ENCODE measurements at regions not wholly inside any gene's neighbourhood (a gene's known extent, or its start where the extent isn't known, plus 50 kb on each side); places are given as distances from the start of the nearest gene placed in this dataset.

GRCh38 chr9:74330487-74331214, 166.5 kb upstream of the RORB start:
- DNase-seq (ENCODE audit: low read depth in 2 of 2) = no peak

GRCh38 chr9:74331607-74332006, 165.5 kb upstream of the RORB start:
- no peak for DNase-seq (ENCODE audit: low read depth in 2 of 2)

- DNase-seq (ENCODE audit: low read depth in 2 of 2) = no peak
These were observed 163.6 kb upstream of the RORB start for GRCh38 chr9:74333384-74334032.

- DNase-seq (ENCODE audit: low read depth in 2 of 2) = no peak
These were observed 162.9 kb upstream of the RORB start for GRCh38 chr9:74334271-74334670.

GRCh38 chr9:74336161-74336560, 161.0 kb upstream of the RORB start:
- DNase-seq (ENCODE audit: low read depth in 2 of 2) = no peak

GRCh38 chr9:74348777-74349176, 148.4 kb upstream of the RORB start:
- no peak for DNase-seq (ENCODE audit: low read depth in 2 of 2)

GRCh38 chr9:74355107-74355506, 142.0 kb upstream of the RORB start:
- no peak for DNase-seq (ENCODE audit: low read depth in 2 of 2)

- no peak for DNase-seq (ENCODE audit: low read depth in 2 of 2)
These were observed 139.6 kb upstream of the RORB start for GRCh38 chr9:74357577-74357976.

GRCh38 chr9:74358959-74359358, 138.2 kb upstream of the RORB start:
- DNase-seq (ENCODE audit: low read depth in 2 of 2) = no peak

GRCh38 chr9:74361508-74361907, 135.6 kb upstream of the RORB start:
- DNase-seq (ENCODE audit: low read depth in 2 of 2) = no peak

- DNase-seq (ENCODE audit: low read depth in 2 of 2) = no peak
These were observed 134.7 kb upstream of the RORB start for GRCh38 chr9:74362423-74362822.

GRCh38 chr9:74366111-74366510, 131.0 kb upstream of the RORB start:
- no peak for DNase-seq (ENCODE audit: low read depth in 2 of 2)

GRCh38 chr9:74369844-74370243, 127.3 kb upstream of the RORB start:
- DNase-seq (ENCODE audit: low read depth in 2 of 2) = no peak

GRCh38 chr9:74373348-74373747, 123.8 kb upstream of the RORB start:
- DNase-seq (ENCODE audit: low read depth in 2 of 2) = no peak

- DNase-seq (ENCODE audit: low read depth in 2 of 2) = no peak
These were observed 117.4 kb upstream of the RORB start for GRCh38 chr9:74379718-74380117.

- no peak for DNase-seq (ENCODE audit: low read depth in 2 of 2)
These were observed 105.3 kb upstream of the RORB start for GRCh38 chr9:74391816-74392215.

- DNase-seq (ENCODE audit: low read depth in 2 of 2) = no peak
These were observed 93.6 kb upstream of the RORB start for GRCh38 chr9:74403581-74403980.

GRCh38 chr9:74404620-74405019, 92.5 kb upstream of the RORB start:
- no peak for DNase-seq (ENCODE audit: low read depth in 2 of 2)

GRCh38 chr9:74407166-74407565, 90.0 kb upstream of the RORB start:
- no peak for DNase-seq (ENCODE audit: low read depth in 2 of 2)

- no peak for DNase-seq (ENCODE audit: low read depth in 2 of 2)
These were observed 84.7 kb upstream of the RORB start for GRCh38 chr9:74412236-74412979.

- DNase-seq (ENCODE audit: low read depth in 2 of 2) = no peak
These were observed 83.3 kb upstream of the RORB start for GRCh38 chr9:74413876-74414275.

GRCh38 chr9:74414325-74414724, 82.8 kb upstream of the RORB start:
- no peak for DNase-seq (ENCODE audit: low read depth in 2 of 2)

- DNase-seq (ENCODE audit: low read depth in 2 of 2) = no peak
These were observed 81.1 kb upstream of the RORB start for GRCh38 chr9:74415995-74416394.
